ENCODE measurements at regions not wholly inside any gene's neighbourhood (a gene's known extent, or its start where the extent isn't known, plus 50 kb on each side); places are given as distances from the start of the nearest gene placed in this dataset.

- H2BK15ac ChIP-seq (ENCODE audit: low read depth, low read length): no peak overlapping the region
- no peak for TF ChIP-seq CTCF (conservative IDR thresholded peaks at IDR 0.05)
- H3K27ac ChIP-seq (ENCODE audit: insufficient read length, low read depth, low read length): no peak overlapping the region
- H3K9me3 ChIP-seq (ENCODE audit: control insufficient read depth, low read depth, low read length): no peaks in the 10 kb centered on the region
- H2BK120ac ChIP-seq (ENCODE audit: low read depth, low read length, poor library complexity, severe bottlenecking): no peak overlapping the region
- DNase-seq: no peak
- H2AFZ ChIP-seq (ENCODE audit: low read length): no peak overlapping the region
- no CpG with 5 or more reads among the region's 2 CpGs for WGBS (ENCODE audit: extremely low coverage, insufficient read length, low lambda C conversion rate)
- H3K14ac ChIP-seq (ENCODE audit: insufficient read depth, low read length): no peak overlapping the region
- H3K18ac ChIP-seq (ENCODE audit: insufficient read length, low read depth, low read length): no peak overlapping the region
- no peaks in the 10 kb centered on the region for H4K20me1 ChIP-seq (ENCODE audit: control insufficient read depth, insufficient read depth, insufficient read length)
- no peaks in the 10 kb centered on the region for H3K79me1 ChIP-seq (ENCODE audit: insufficient read depth, low read depth, low read length, poor library complexity, severe bottlenecking)
- no peak overlapping the region for H2BK12ac ChIP-seq (ENCODE audit: insufficient read length, low read depth, low read length)
- H4K91ac ChIP-seq (ENCODE audit: insufficient read length, low read depth, low read length): no peak overlapping the region
- no peaks in the 10 kb centered on the region for H3K79me2 ChIP-seq (ENCODE audit: insufficient read depth, low read length)
- H3K23ac ChIP-seq (ENCODE audit: insufficient read length, low read depth, low read length): no peak overlapping the region
- no peaks in the 10 kb centered on the region for H3K4me1 Mint-ChIP-seq
- no peaks in the 10 kb centered on the region for H3K9me3 Mint-ChIP-seq
- no peak overlapping the region for H2BK5ac ChIP-seq (ENCODE audit: insufficient read length, low read length)
- no peak overlapping the region for H3K4me2 ChIP-seq (ENCODE audit: insufficient read depth, insufficient read length, low read length)
- H3K4me1 ChIP-seq (ENCODE audit: insufficient read depth, low read length): no peaks in the 10 kb centered on the region
- H3K4me3 Mint-ChIP-seq: no peak overlapping the region
- H3T11ph ChIP-seq (ENCODE audit: low read length): no peak overlapping the region
- no peaks in the 10 kb centered on the region for H3K23me2 ChIP-seq (ENCODE audit: insufficient read length, low read depth, low read length, poor library complexity, severe bottlenecking)
- no peak overlapping the region for H4K8ac ChIP-seq (replicated peaks; ENCODE audit: insufficient read length, low read depth, low read length)
- no peak overlapping the region for H4K5ac ChIP-seq (ENCODE audit: insufficient read length, low read depth, low read length)
- H3K27me3 Mint-ChIP-seq (ENCODE audit: low read depth): no peaks in the 10 kb centered on the region
- no peak overlapping the region for H3K56ac ChIP-seq (ENCODE audit: insufficient read length, low read depth, low read length)
- no peaks in the 10 kb centered on the region; a peak in 1 of 7 replicates for H3K36me3 Mint-ChIP-seq (ENCODE audit: insufficient read depth in 1 of 3, low read depth in 3 of 3)
- no peak overlapping the region for H3K27ac Mint-ChIP-seq
- no peaks in the 10 kb centered on the region for H3K27me3 ChIP-seq (ENCODE audit: insufficient read depth, low read length)
- no peak overlapping the region for H3K4ac ChIP-seq (ENCODE audit: low read depth, low read length)
- no peak overlapping the region for H3K9ac ChIP-seq (ENCODE audit: extremely low read depth, insufficient read length, low read length)
- no peak overlapping the region for H2BK20ac ChIP-seq (ENCODE audit: low read depth, low read length, poor library complexity, severe bottlenecking)
- no peak overlapping the region for H2AK5ac ChIP-seq (ENCODE audit: insufficient read length, low read length)
Measured at GRCh38 chr5:100472091-100472490, 63.1 kb upstream of the FAM174A start.
